Activated T-helper 1 cell treated with anti-CD3 and anti-CD28 coated beads, Interleukin-12 subunit alpha, Interleukin-12 subunit beta, Interleukin-2, Interleukin-4 antibody, amounts not matched to agents 30 ng/mL and 10 ng/mL and 1 ng/mL, durations not matched to agents 14 hours and 24 hours and 36 hours (primary cell): ENCODE measurements at regions not wholly inside any gene's neighbourhood (a gene's known extent, or its start where the extent isn't known, plus 50 kb on each side); places are given as distances from the start of the nearest gene placed in this dataset.

Experiments
- DNase-seq: peaks from one replicate; pipeline ENCODE4 v3.0.0; 2021; ENCODE audit warnings: low spot score
- H3K27ac Mint-ChIP-seq: one replicate; pipeline ENCODE4 v1.8.0; 2021; ENCODE audit warnings: mild to moderate bottlenecking, mixed read lengths
- H3K27me3 Mint-ChIP-seq: one replicate; pipeline ENCODE4 v1.8.0; 2022; ENCODE audit warnings: mild to moderate bottlenecking, moderate library complexity, mixed read lengths; ENCODE audit not compliant: insufficient read depth
- H3K36me3 Mint-ChIP-seq: one replicate; pipeline ENCODE4 v1.8.0; 2021; ENCODE audit warnings: low read depth, mixed read lengths
- H3K4me1 Mint-ChIP-seq: one replicate; pipeline ENCODE4 v1.8.0; 2021; ENCODE audit warnings: low read depth, mixed read lengths
- H3K4me3 Mint-ChIP-seq: one replicate; pipeline ENCODE4 v1.8.0; 2021; ENCODE audit warnings: mild to moderate bottlenecking, moderate library complexity, mixed read lengths
- H3K9me3 Mint-ChIP-seq: one replicate; pipeline ENCODE4 v1.8.0; 2021; ENCODE audit warnings: mixed read lengths
- intact Hi-C: fragments of 100-400 bp; cut with micrococcal nuclease; formaldehyde crosslinking; loops from one replicate; pipeline ENCODE4 v1.15.1; 2024

DNA sequence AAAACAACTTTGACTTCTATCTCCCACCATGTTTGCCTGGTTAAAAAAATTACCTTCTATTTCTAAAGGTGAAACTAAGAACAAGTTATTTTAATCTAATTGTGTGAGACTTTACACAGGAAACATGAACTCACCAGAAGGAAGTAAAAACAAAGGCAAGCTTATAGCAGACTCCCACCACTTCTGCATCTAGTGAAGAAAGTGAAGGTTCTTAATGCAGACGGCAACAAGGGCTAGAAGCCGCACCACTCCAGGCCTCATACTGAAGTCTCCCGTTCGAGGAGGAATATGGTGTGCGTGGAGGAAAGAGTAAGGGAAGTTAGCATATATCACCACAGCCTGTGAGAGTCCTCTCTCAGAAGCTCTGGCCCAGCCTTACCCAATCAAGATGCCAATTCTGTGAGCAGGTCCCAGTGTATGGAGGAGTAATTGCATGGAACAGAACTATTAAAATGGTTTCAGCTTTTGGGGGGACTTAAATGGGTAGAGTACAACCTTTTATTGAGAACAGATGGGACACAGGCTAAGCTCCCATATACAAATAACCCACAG, 958.7 kb downstream of the BCL11A start:
- Mint-ChIP-seq H3K36me3 (no peaks in the 10 kb centered on the region), H3K27me3 (no peaks in the 10 kb centered on the region), H3K27ac (no peak overlapping the region), H3K9me3 (peaks cover 6% of the 10 kb centered on the region), H3K4me1 (no peaks in the 10 kb centered on the region), H3K4me3 (no peak overlapping the region)
- no peak for DNase-seq
- intact Hi-C loops = no loop called here

- Mint-ChIP-seq H3K4me1 (no peaks in the 10 kb centered on the region), H3K27me3 (no peaks in the 10 kb centered on the region), H3K4me3 (no peak overlapping the region), H3K9me3 (no peaks in the 10 kb centered on the region), H3K27ac (no peak overlapping the region), H3K36me3 (no peaks in the 10 kb centered on the region)
- no peak for DNase-seq
- intact Hi-C loops = no loop called here
Observed at GRCh38 chr2:59590798-59591197, 962.7 kb downstream of the BCL11A start.

DNA sequence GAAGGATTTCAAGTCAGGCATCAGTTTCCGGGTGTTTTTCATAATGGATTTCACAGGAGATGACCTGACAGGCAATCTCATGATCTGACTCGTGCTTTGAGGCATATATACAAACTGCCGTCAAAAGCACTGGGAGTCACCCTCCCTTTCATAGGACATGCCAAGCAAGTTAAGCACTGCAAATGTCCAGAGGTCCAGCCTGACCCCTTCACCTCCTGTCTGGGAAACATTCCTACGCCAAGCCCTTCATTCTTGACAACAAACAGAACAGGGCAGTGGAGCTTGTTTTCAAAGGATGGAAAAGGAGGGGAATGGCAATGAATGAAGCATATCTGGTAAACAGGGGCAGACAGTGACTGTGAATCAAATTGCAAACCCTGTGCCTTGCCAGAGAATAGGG, 963.6 kb downstream of the BCL11A start:
- DNase-seq = no peak
- Mint-ChIP-seq H3K4me3 (no peak overlapping the region), H3K36me3 (no peaks in the 10 kb centered on the region), H3K27ac (no peak overlapping the region), H3K27me3 (no peaks in the 10 kb centered on the region), H3K4me1 (no peaks in the 10 kb centered on the region), H3K9me3 (no peaks in the 10 kb centered on the region)
- intact Hi-C loops = no loop called here

DNA sequence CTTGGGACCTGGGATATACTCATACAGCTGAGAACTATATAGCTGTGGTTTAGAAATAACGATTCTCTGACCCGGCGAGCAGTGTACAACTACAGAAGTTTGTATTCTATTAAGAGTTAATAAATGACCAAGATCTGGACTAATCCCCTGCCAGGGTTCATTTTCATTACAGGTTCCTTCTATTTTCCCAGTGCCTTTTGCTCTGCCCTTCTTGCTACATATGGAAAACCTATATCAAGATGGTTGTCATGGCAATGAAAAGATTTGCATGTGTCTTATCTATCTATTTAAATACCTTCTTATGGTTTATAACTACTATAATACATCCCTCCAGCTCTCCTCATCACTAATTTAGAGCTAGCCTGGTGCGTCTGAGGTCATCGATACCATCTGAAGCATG, 965.2 kb downstream of the BCL11A start:
- Mint-ChIP-seq H3K4me1 (no peaks in the 10 kb centered on the region), H3K36me3 (no peaks in the 10 kb centered on the region), H3K9me3 (no peaks in the 10 kb centered on the region), H3K4me3 (no peak overlapping the region), H3K27me3 (no peaks in the 10 kb centered on the region), H3K27ac (no peak overlapping the region)
- no peak for DNase-seq
- intact Hi-C loops = no loop called here

DNA sequence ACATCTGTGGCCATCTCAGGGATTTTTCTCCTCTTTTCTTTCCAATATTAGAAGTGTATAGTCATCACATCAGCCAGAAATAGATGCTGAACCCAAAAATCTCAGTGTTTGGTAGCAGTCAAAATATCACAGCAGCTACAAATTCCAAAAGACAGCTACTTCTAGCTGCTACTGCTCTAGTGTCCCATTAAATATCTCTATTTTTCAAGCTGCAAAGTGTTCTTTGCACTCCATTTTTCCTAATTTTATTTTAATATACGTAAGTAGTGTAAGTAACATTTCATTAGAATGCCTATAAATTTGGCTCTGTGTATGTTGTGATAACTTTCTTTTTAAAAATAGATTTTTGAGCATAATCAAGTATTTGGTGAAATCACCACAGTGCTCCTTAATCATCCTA, 967.3 kb downstream of the BCL11A start:
- no peaks in the 10 kb centered on the region for H3K36me3 Mint-ChIP-seq
- no peaks in the 10 kb centered on the region for H3K27me3 Mint-ChIP-seq
- no peaks in the 10 kb centered on the region for H3K4me1 Mint-ChIP-seq
- intact Hi-C loops = no loop called here
- no peak overlapping the region for H3K4me3 Mint-ChIP-seq
- no peak overlapping the region for H3K27ac Mint-ChIP-seq
- H3K9me3 Mint-ChIP-seq = no peaks in the 10 kb centered on the region
- no peak for DNase-seq

GRCh38 chr2:59585655-59586054, 967.8 kb downstream of the BCL11A start:
- H3K27ac Mint-ChIP-seq = no peak overlapping the region
- H3K27me3 Mint-ChIP-seq = no peaks in the 10 kb centered on the region
- H3K4me3 Mint-ChIP-seq = no peak overlapping the region
- intact Hi-C loops = no loop called here
- no peaks in the 10 kb centered on the region for H3K4me1 Mint-ChIP-seq
- no peaks in the 10 kb centered on the region for H3K36me3 Mint-ChIP-seq
- no peaks in the 10 kb centered on the region for H3K9me3 Mint-ChIP-seq
- DNase-seq = no peak

- intact Hi-C loops = no loop called here
- H3K36me3 Mint-ChIP-seq = no peaks in the 10 kb centered on the region
Observed at GRCh38 chr2:59584958-59585357, 968.5 kb downstream of the BCL11A start.

GRCh38 chr2:59583173-59583765, 970.2 kb downstream of the BCL11A start:
- intact Hi-C loops = no loop called here
- Mint-ChIP-seq H3K27me3 (no peaks in the 10 kb centered on the region), H3K4me3 (no peak overlapping the region), H3K36me3 (no peaks in the 10 kb centered on the region), H3K27ac (no peak overlapping the region), H3K9me3 (no peaks in the 10 kb centered on the region), H3K4me1 (no peaks in the 10 kb centered on the region)
- DNase-seq = no peak

More at GRCh38 chr2:59584958-59585357, 968.5 kb downstream of the BCL11A start:
- no peak overlapping the region for H3K27ac Mint-ChIP-seq
- H3K27me3 Mint-ChIP-seq = no peaks in the 10 kb centered on the region
- H3K4me1 Mint-ChIP-seq = no peaks in the 10 kb centered on the region
- no peak overlapping the region for H3K4me3 Mint-ChIP-seq
- DNase-seq = no peak
- H3K9me3 Mint-ChIP-seq = no peaks in the 10 kb centered on the region

- no peak overlapping the region for H3K27ac Mint-ChIP-seq
- intact Hi-C loops = no loop called here
- H3K4me1 Mint-ChIP-seq = no peaks in the 10 kb centered on the region
- H3K27me3 Mint-ChIP-seq = no peaks in the 10 kb centered on the region
- DNase-seq = no peak
- no peaks in the 10 kb centered on the region for H3K9me3 Mint-ChIP-seq
- H3K4me3 Mint-ChIP-seq = no peak overlapping the region
- H3K36me3 Mint-ChIP-seq = no peaks in the 10 kb centered on the region
Observed at GRCh38 chr2:59578349-59578748, 975.1 kb downstream of the BCL11A start.

DNA sequence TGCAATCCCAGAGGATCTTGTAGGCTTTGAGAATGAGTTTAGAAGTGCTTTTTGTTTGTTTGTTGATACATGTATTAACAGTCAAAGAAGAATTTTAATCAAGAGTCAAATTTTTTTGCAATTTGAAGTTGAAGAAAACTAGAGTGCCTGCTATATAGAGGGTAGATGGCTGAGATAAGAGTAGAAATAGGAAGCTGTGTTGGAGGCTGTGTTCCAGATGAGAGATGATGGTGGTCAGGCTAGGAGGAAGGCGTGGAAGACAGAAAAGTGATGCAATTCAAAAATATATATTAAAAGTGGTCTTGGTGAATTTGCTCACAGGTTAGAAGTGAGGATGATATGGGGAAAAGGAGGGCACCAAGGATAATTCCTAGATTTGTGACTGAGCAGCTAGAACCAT, 978.3 kb downstream of the BCL11A start:
- Mint-ChIP-seq H3K36me3 (no peaks in the 10 kb centered on the region), H3K27ac (no peak overlapping the region), H3K27me3 (no peaks in the 10 kb centered on the region), H3K4me1 (no peaks in the 10 kb centered on the region), H3K4me3 (no peak overlapping the region), H3K9me3 (no peaks in the 10 kb centered on the region)
- intact Hi-C loops = no loop called here
- no peak for DNase-seq

- no peaks in the 10 kb centered on the region for H3K4me1 Mint-ChIP-seq
- no peak for DNase-seq
- H3K4me3 Mint-ChIP-seq = no peak overlapping the region
- intact Hi-C loops = no loop called here
- H3K36me3 Mint-ChIP-seq = no peaks in the 10 kb centered on the region
- H3K9me3 Mint-ChIP-seq = no peaks in the 10 kb centered on the region
- no peaks in the 10 kb centered on the region for H3K27me3 Mint-ChIP-seq
- no peak overlapping the region for H3K27ac Mint-ChIP-seq
Observed at GRCh38 chr2:59572227-59572626, 981.2 kb downstream of the BCL11A start.

DNA sequence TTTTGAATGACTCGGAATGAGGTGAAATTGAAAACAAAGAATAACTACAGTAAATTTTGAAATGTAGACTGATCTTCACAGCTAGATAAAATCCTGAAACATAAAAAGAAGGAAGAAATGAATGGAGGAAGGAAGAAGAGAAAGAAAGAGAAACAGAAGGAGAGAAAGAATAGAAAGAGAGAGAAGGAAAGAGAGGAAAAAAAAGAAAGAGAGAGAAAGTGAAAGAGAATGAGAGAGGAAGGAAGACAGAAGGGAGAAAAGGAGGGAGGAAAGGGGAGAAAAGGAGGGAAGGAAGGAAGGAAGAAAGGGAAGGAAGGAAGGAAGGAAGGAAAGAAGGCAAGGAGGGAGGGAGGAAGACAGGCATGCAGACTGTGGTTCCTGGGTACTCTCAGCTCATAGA, 982.6 kb downstream of the BCL11A start:
- H3K9me3 Mint-ChIP-seq = no peaks in the 10 kb centered on the region
- H3K27ac Mint-ChIP-seq = no peak overlapping the region
- DNase-seq = no peak
- H3K4me3 Mint-ChIP-seq = no peak overlapping the region
- intact Hi-C loops = no loop called here
- no peaks in the 10 kb centered on the region for H3K4me1 Mint-ChIP-seq
- no peaks in the 10 kb centered on the region for H3K36me3 Mint-ChIP-seq
- H3K27me3 Mint-ChIP-seq = no peaks in the 10 kb centered on the region

DNA sequence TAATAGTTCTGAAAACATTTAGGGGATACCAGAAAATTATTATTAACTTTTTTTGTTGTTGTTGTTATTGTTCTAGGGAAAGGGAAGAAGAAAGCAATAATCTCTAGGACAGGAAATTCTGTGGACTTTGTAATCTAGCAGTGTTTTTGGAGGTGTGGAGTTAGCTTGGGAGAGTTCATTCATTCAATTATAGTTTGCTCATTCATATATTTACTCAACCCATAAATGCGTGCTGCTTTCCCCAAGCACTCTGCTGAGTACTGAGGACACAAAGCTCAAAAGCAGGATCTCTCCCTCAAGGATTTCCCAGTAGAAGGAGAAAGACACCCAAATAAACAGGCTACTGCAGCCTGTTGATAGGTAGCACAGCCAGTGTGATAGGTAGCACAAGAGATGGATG, 984.3 kb downstream of the BCL11A start:
- intact Hi-C loops = no loop called here
- Mint-ChIP-seq H3K4me1 (no peaks in the 10 kb centered on the region), H3K27me3 (no peaks in the 10 kb centered on the region), H3K27ac (no peak overlapping the region), H3K9me3 (no peaks in the 10 kb centered on the region), H3K4me3 (no peak overlapping the region), H3K36me3 (no peaks in the 10 kb centered on the region)
- DNase-seq = no peak

DNA sequence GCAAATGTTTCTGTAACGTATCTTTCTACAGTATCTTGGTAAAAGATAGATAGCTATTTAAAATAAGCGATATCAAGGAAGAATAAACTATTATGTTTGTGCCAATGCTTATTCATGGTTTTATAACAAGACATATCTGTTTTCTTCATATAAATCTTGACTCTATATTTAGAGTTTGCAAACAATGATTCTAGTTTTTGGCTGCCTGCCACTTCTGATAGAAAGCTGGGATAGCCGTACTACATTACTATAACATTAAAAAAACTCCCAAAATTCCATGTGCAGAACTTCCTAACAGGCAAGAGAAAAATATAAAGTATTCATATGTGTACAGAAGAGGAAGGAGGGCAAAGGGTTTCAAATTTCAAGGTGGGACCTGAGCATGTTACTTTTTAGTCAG, 985.0 kb downstream of the BCL11A start:
- H3K4me1 Mint-ChIP-seq = no peaks in the 10 kb centered on the region
- H3K36me3 Mint-ChIP-seq = no peaks in the 10 kb centered on the region
- no peaks in the 10 kb centered on the region for H3K27me3 Mint-ChIP-seq
- DNase-seq = no peak
- no peak overlapping the region for H3K27ac Mint-ChIP-seq
- no peak overlapping the region for H3K4me3 Mint-ChIP-seq
- intact Hi-C loops = no loop called here
- no peaks in the 10 kb centered on the region for H3K9me3 Mint-ChIP-seq
